GM19238 (cell line): ENCODE measurements at regions not wholly inside any gene's neighbourhood (a gene's known extent, or its start where the extent isn't known, plus 50 kb on each side); places are given as distances from the start of the nearest gene placed in this dataset.
"Not testable (repeated sequence)": the region's sequence is repeated elsewhere in the genome, so short reads cannot be mapped to it uniquely, and the experiment has no call there.

Experiments used
- DNase-seq: peaks from one replicate; pipeline ENCODE4 v3.0.0; 2011; ENCODE audit warnings: low spot score; ENCODE audit not compliant: insufficient read length

DNA sequence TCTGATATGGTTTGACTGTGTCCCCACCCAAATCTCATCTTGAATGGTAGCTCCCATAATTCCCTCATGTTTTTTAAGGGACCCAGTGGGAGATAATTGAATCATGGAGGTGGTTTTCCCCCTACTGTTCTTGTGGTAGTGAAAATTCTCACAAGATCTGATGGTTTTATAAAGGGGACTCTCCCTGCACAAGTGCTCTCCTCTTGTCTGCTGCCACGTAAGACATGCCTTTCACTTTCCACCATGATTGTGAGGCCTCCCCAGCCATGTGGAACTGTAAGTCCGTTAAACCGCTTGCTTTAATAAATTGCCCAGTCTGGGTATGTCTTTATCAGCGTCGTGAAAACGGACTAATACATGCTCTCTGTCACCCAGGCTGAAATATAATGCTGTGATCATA, 200.9 kb upstream of the SLIT2 start:
- no peak for DNase-seq

DNA sequence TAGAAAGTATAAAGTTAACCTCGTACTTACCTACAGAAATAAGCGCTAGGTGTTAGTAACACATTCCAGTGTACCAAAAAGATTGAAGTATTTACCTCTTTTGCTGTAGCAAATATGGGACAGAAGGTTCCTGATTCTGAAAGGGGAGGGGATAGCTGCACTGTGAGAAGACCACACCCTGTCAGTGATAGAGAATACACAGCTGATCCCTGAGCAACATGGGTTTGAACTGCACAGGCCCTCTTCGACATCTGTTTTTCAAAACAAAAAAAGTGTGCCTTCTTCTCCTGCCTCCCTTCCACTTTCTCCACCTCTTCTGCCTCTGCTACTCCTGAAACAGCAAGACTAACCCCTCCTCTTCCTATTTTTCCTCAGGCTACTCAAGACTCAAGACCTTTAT, 201.8 kb upstream of the SLIT2 start:
- DNase-seq: no peak

DNA sequence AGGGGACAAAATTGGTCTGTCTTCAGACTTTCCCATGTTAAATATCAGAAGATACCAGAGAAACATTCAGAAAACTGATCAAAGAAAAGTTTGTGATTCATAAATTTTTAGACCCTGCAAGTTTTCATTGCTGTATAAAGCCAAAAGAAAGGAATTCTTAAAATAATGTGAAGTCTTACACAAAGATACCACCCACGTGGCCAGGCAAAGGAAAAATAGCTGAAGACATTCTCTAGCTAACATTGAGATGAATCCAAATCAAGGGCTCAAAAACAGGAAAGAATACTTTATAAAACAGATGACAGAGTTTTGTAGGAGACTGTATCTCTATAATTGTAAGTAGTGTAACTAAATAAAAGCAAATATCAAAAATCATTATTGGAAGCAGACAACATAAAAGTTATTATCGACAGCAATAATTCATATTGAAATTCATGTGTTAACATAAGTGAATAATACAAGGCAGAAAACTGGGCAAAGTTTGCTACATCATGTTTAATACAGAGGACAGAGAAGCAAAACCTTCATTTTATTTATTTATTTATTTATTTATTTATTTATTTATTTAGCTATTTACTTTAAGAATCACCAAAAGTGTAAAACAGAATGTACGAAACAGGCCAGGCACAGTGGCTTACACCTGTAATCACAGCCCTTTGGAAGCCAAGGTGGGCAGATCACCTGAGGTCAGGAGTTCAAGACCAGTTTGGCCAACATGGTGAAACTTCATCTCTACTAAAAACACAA, 204.6 kb upstream of the SLIT2 start:
- DNase-seq: no peak

DNA sequence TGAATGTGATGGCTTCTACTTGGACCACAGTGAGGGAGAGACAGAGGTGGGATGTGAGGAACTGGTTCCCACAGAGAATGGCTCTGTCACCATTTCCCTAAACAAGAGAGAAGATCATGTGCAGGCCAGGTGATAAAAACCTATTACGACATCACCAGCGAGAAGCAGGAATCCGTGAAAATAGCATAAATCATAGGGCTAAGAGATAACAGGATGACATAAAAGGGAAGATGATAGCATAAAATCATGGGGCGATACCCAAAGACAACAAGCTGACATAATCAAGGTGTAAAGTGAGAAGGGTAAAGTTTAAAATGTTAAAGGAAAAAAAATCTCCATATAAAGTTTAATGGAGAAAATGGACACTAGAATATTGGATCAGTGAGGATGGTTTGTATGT, 205.5 kb upstream of the SLIT2 start:
- DNase-seq: no peak

DNA sequence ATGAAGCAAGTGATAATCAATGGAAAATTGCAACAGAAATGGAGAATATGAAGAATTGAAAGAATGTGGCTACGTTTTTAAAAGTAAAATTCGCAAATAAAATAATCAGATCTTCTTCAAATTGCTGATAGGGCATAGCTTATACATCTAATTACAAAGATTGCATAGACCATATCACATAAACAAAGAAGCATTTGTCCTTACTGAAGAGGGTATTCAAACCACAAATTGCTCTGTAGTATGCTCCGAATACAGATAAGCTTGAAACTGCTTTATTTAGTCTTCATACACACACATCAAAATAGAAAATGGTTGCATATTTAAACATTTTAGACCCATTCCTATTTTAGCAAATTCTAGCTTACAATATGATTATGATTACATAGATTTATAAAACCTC, 206.7 kb upstream of the SLIT2 start:
- no peak for DNase-seq

DNA sequence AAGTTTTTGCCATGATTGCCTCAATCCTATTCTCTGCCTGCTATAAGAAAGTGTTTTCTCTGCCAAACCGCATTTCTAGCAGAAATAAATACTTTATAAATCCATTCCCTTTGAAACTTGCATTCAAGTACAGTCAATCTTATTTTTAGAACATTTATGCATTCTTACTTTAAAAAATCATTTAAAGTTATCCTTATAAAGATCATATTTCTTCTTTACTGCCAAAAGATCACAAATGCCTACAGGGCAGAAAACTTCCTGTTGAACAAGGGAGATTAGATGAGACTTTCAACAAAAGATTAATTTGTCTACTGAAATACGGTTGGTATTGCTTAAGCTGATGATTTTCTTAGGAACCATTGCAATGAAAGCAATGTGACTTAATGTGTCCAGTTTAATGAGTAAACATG, 207.2 kb upstream of the SLIT2 start:
- no peak for DNase-seq

DNA sequence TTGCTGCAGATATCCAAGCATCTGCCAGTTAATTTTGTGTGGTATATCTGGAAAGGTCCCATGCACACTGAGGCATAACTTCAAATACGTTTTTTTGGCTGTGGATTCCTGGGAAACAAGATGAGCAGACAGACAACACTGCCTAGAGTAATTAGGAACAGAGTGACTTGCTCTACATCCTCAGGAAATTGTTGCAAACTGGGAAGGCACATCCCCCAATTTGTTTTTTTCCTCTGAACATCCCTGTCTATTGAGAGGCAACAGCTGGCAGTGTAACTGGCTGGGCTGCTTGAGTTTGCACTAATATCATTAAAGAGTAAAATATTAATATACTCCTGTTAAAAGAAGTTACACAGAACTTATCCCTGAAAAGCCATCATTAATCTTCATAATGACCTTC, 207.7 kb upstream of the SLIT2 start:
- DNase-seq: no peak

DNA sequence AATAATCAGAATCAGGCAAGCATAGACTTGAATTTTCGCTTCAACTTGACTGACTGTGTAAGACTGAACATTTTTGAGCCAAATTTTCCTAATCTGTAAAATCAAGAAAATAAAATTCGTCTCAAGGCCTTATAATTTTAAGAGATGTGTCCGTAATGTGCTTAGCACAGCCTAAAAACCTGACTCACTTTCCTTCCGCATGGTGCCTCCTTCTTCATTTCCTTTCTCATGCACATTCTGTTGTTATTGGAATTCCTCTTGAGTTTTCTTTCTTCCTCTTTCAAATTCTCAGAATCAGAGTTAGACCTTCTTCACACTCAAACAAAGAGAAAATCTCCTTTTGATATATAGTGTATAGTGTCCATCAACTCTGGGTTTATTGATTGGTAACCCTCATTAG, 208.9 kb upstream of the SLIT2 start:
- DNase-seq: no peak

DNA sequence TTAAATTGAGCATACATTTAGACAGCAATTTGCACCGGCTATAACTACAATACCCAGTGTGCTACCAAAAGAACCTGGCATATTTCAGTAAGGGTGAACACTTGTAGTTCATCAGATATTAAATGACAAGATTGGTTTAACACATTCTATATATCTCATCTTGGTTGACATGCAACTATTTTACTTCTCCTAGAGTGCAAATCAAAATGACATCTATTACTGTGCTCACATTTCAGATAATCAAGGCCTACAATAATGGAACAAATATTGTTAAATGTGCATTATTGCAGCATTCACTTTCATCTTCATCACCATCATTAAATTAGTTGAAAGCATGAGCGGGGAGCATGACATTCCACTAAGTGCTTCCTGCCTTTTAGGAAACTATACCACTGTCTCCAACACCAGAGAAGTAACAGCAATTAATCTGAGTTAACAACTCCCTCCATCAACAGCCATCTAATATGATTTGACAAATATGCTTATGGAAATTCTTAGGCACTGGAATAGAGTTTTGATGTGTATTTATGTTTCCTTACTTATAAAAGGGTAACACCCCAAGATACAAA, 209.8 kb upstream of the SLIT2 start:
- no peak for DNase-seq

DNA sequence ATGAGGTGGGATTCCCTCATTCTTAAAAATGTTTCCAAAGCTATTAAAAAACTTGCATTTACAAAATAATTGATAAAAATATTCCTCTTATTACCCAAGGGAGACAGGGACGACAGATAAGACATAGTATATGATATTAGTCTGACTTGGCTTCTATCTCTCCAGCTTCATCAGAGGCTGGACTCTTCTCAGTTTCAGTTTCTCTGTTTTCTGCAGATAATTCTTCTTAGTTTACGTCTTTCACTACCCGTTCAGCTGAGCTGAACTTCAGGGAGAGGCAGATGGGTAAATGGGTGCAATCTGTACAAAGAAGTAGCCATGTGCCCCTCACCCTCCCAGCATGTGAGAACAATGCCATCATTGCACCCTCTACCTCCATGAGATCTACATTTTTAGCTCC, 214.0 kb upstream of the SLIT2 start:
- DNase-seq: no peak

DNA sequence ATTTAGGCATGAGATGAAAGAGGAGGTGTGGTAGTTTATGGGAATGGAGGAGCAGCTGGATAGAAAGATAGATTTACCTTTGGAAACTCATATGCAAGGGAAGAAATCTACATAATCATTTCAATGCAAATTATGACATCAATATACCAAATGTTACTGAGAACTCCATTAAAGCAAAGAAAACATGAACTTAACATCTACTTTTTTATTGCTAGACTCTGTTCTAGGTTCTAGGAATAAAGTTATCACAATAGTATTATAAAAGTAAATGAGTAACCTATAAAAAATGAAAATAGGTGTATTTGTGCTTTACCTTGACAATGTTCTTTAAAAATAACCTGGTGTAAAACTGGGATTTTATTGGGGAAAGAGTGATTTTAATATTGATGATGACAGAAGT, 221.6 kb upstream of the SLIT2 start:
- DNase-seq: no peak

DNA sequence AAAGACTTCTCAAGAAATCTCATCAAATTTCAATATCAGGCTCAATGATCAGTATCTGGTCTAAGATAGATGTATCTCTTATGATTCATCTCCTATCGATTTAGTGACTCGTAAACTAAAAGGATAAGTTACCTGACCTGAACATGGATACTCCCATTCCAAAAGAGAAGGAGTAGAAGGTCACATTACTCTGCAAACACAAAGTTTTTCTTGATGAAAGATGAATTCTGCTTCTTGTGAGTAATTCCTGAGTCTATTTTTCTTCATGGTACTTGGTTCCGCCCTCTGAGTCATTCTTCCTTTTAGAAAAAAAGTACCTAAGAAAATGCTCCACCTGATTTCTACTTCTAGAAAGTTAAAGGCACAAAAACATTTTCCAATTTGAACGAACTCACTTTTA, 223.1 kb upstream of the SLIT2 start:
- DNase-seq: no peak

DNA sequence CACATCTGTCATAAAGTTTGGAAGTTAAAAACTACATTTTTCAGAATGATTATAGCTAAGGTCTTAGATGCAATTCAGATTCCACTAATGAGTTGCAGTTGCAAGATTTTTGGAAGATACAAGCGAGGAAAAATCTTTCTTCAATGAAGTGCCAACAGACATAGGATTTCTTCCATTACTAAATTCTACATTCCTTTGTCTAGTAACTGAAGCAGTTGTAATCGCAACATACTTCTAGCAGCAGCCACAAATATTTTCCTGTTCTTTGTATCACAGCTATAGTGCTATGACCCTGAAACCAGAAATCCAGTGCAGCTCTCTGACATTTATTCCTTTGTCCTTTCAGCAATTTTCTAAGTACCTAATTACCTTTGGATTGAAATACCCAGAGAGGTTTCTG, 225.2 kb upstream of the SLIT2 start:
- no peak for DNase-seq

DNA sequence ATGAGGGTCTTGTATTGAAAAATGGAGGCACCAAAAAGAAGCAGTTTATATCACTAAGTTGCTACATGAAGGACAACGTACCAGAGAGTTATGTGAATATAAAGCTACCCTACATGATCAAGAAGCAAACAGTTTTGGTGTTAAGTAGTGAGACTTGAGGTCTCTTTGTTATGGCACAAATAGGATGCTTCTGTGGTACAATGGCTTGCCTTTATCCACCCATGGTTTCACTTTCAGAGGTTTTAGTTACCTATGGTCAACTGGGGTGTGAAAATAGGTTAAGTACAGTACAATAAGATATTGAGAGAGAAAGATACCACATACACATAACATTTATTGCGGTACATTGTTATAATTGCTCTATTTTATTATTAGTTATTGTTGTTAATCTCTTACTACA, 229.2 kb upstream of the SLIT2 start:
- no peak for DNase-seq

DNA sequence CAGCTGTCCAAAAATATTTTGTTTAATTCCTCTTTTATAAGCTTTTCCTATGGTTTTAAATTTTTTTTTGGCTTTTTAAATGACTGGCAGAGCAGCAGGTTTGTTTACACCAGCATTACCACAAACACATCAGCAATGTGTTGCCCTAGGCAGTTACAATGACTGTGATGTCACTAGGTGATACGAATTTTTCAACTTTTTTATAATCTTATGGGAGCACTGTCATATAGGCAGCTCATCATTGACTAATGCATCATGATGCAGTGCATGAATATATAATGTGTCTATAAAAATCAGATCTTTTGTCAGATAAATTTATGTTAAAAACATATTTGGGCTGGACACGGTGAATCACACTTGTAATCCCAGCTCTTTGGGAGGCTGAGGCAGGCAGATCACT, 231.6 kb upstream of the SLIT2 start:
- no peak for DNase-seq

DNA sequence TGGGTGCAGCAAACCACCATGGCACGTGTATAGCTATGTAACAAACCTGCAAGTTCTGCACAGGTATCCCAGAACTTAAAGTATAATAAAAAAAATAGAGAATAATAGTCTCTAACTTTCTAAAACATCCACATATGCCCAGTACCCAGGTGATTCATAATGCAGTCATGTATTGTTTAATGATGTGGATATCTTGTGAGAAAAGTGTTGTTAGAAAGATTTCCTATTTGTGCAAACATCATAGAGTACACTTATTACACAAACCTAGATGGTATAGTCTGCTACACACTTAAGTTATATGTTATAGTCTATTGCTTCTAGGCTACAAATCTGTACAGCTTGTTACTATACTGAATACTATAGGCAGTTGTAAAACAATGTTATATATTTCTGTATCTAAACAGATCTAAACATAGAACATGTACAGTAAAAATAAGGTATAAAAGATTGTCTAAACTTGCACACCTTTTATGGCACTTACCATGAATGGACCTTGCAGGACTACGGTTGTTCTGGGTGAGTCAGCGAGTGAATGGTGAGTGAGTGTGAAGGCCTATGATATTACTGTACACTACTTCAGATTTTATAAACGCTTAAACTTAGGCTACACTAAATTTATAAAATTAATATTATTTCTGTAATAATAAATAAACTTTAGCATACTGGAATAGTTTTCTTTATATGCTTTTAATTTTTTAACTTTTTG, 232.2 kb upstream of the SLIT2 start:
- no peak for DNase-seq

DNA sequence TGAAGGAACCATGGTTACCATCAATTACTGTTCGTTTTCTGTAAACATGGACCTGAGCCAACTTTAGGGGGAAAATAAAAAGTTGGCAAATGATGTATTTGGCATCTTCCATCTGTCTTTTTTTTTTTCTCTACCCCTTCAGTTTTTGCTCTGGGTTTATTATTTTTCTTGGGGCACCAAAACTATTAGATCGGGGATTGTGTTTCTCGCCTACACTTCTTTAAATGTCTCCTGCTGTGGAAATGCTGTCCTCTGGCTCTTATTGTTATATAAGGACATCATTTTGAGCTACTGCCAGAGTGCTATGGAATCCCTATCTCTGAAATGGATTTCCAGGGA, 234.0 kb upstream of the SLIT2 start:
- DNase-seq: no peak

DNA sequence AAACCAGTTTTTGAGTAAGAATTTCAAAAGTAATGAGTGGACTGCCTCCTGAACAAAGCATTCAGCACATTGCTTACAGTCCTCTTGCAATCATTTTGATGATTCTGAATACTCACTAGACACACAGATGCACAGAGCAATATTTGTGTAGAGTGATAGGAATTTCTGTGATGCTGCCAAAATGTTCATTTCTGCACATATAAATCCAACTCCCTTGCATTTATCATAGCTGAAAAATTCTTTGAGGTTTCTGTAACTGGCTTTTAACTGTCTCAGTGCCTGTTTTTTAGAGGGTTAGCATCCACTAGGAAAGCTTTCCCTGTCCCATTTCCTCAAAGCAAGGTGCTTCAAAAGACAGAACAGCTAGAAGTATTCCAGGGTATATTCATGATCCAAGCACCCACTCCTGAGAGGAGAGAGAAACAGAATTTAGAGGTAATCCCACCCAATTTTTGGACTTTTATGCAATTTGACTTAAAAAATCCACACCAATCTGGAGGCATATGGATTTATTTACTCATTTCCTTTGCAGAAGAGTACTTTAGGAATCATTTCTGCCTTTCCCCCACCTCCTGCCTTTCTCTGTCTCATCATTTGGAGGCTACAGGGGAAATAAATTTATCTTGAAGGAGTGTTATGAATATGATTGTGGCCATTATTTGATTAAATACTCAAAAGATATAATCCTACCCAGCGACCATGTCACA, 234.5 kb upstream of the SLIT2 start:
- DNase-seq: no peak

DNA sequence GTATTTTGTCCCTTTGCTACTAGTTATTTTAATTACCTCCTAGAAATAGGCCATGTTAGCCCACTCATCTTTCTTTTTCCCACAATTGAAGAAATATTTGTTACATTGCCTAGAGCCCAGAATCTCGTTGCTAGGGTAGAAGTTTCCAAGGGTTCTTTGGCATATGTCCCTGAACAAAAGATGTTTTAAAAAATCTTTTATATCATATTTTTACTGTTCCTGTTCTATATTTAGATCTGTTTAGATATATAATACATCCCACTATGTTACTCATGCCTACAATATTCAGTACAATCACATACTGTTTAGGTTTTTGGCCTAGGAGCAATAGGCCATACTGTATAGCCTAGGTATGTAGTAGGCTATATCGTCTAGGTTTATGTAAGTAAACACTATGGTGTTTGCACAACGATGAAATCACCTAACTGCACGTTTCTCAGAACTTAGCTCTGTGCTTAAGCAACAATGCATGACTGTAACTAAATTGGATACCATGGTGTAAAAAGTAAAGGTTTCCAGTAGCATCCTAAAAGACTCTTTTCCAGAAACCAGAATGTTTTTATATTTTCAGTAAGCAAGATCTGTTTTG, 236.0 kb upstream of the SLIT2 start:
- DNase-seq: no peak

DNA sequence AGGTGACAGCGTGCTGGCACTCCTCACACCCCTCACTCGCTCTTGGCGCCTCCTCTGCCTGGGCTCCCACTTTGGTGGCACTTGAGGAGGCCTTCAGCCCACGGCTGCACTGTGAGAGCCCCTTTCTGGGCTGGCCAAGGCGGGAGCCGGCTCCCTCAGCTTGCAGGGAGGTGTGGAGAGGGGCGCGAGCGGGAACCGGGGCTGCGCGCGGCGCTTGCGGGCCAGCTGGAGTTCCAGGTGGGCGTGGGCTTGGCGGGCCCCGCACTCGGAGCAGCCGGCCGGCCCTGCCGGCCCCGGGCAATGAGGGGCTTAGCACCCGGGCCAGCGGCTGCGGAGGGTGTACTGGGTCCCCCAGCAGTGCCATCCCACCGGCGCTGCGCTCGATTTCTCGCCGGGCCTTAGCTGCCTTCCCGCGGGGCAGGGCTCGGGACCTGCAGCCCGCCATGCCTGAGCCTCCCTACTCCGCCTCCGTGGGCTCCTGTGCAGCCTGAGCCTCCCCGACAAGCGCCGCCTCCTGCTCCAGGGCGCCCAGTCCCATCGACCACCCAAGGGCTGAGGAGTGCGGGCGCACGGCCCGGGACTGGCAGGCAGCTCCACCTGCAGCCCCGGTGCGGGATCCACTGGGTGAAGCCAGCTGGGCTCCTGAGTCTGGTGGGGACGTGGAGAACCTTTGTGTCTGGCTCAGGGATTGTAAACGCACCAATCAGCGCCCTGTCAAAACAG, 247.7 kb upstream of the SLIT2 start:
- DNase-seq: not testable (repeated sequence)

DNA sequence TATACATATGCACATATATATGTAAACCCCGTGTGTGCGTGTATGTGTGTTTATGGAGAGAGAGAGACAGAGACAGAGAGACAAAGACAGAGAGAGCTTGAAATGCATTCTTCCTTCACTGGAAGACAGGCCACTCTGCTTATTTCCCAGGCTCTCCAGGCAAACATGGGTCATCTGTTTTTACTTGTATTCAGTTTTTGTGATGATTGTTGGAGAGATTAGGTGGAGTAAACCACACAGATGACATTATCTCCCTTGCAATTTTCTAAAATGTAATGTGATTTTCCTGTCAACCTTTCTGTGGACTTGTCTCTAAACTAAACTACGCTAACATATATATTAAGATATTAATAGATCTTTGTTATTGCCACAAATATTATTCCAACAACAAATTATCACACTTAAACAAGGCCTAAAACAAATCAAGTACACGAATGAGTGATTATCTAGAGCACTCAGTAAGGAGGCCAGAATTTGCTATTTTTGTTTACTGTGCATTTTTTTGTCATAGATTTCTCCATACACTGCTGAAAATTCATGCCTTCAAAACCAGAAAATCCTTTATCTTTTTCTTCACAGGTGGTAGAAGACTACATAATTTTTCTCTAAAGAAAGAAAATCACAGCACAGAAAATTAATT, 251.8 kb upstream of the SLIT2 start:
- no peak for DNase-seq
